PC-9 (cell line): ENCODE measurements at regions not wholly inside any gene's neighbourhood (a gene's known extent, or its start where the extent isn't known, plus 50 kb on each side); places are given as distances from the start of the nearest gene placed in this dataset.
"Not testable (repeated sequence)": the region's sequence is repeated elsewhere in the genome, so short reads cannot be mapped to it uniquely, and the experiment has no call there.

Experiments used
- BruUV-seq: library from RNA; stranded (reverse); fragments of 400-500 nt; replicated peaks from 2 replicates; lab custom pipeline; 2021; lab: Mats Ljungman, UMichigan
- CTCF ChIA-PET: fragments of 300-600 bp; sonication (Branson Sonifier 250); formaldehyde crosslinking; loops from one replicate; lab custom pipeline; 2022; ENCODE audit warnings: antibody characterized with exemption; lab: Charles Lee
- POLR2A ChIA-PET: fragments of 300-600 bp; sonication (Branson Sonifier 250); formaldehyde crosslinking; loops from one replicate; lab custom pipeline; 2022; ENCODE audit warnings: antibody characterized with exemption; ENCODE audit not compliant: unreplicated experiment; lab: Charles Lee
- DNase-seq, 2 experiments: peaks; one replicate each; pipeline versions ENCODE4 v3.0.0 to v3.0.0-alpha.2; 2015 to 2022; ENCODE audit warnings: mixed read lengths in 1 of 2
- H2AFZ ChIP-seq: fragments of 200-600 bp; sonication (generic); 2 replicates; pipeline ENCODE4 v1.8.1; 2017; ENCODE audit warnings: antibody characterized with exemption
- H3F3A ChIP-seq: fragments of 200-600 bp; sonication (generic); 2 replicates; pipeline ENCODE4 v1.8.1; 2017; ENCODE audit warnings: antibody characterized with exemption, mild to moderate bottlenecking, low read depth; ENCODE audit not compliant: insufficient read depth
- H3K27ac ChIP-seq: fragments of 200-600 bp; sonication (generic); 2 replicates; pipeline ENCODE4 v1.6.1; 2016; ENCODE audit warnings: mixed run types
- H3K27me3 ChIP-seq: fragments of 200-600 bp; sonication (generic); 2 replicates; pipeline ENCODE4 v1.6.1; 2016; ENCODE audit warnings: low read depth, mixed run types; ENCODE audit not compliant: insufficient read depth
- H3K36me3 ChIP-seq: fragments of 200-600 bp; sonication (generic); 2 replicates; pipeline ENCODE4 v1.6.1; 2016; ENCODE audit warnings: low read depth, mixed run types
- H3K4me1 ChIP-seq: fragments of 200-600 bp; sonication (generic); replicated peaks from 2 replicates; pipeline ENCODE4 v1.6.1; 2016; ENCODE audit warnings: mixed run types; ENCODE audit not compliant: insufficient read depth
- H3K4me2 ChIP-seq: fragments of 200-600 bp; sonication (generic); 2 replicates; pipeline ENCODE4 v1.6.1; 2017; ENCODE audit warnings: mixed run types
- H3K4me3 ChIP-seq: fragments of 200-600 bp; sonication (generic); 2 replicates; pipeline ENCODE4 v1.6.1; 2016; ENCODE audit warnings: mixed run types
- H3K79me2 ChIP-seq: fragments of 200-600 bp; sonication (generic); 2 replicates; pipeline ENCODE4 v1.6.1; 2017; ENCODE audit warnings: low read depth, mixed run types
- H3K9me2 ChIP-seq: fragments of 200-600 bp; sonication (generic); 2 replicates; pipeline ENCODE4 v1.8.1; 2017; ENCODE audit warnings: mild to moderate bottlenecking; ENCODE audit not compliant: insufficient read depth
- H3K9me3 ChIP-seq: fragments of 200-600 bp; sonication (generic); 2 replicates; pipeline ENCODE4 v1.8.1; 2016; ENCODE audit warnings: low read depth; ENCODE audit not compliant: insufficient read depth
- H4K20me1 ChIP-seq: fragments of 200-600 bp; sonication (generic); 2 replicates; pipeline ENCODE4 v1.8.1; 2017; ENCODE audit not compliant: insufficient read depth
- CTCF ChIP-seq: fragments of 200-600 bp; sonication (generic); conservative IDR thresholded peaks from 2 replicates; pipeline ENCODE4 v1.6.1; 2017; ENCODE audit warnings: mixed run types, antibody characterized with exemption, mild to moderate bottlenecking, moderate library complexity
- EZH2 ChIP-seq: fragments of 200-600 bp; sonication (generic); IDR thresholded peaks from 2 replicates; pipeline ENCODE4 v1.8.0; 2017; ENCODE audit warnings: antibody characterized with exemption, low read depth
- intact Hi-C: fragments of 100-400 bp; cut with micrococcal nuclease; formaldehyde crosslinking; loops from one replicate; pipeline ENCODE4 v1.10.0; 2022; ENCODE audit not compliant: unreplicated experiment

GRCh38 chr2:139550341-139550740, 770.2 kb upstream of the NXPH2 start:
- no peaks in the 10 kb centered on the region for H3K27me3 ChIP-seq
- no peak overlapping the region for H2AFZ ChIP-seq
- H4K20me1 ChIP-seq = no peaks in the 10 kb centered on the region
- CTCF ChIA-PET = no interaction called here
- H3K9me3 ChIP-seq = no peaks in the 10 kb centered on the region
- no peak for DNase-seq
- H3K36me3 ChIP-seq = no peaks in the 10 kb centered on the region
- no peak overlapping the region for H3K27ac ChIP-seq
- no TSS peak for BruUV-seq
- intact Hi-C loops = no loop called here
- H3K4me1 ChIP-seq = no peaks in the 10 kb centered on the region
- no peaks in the 10 kb centered on the region for H3F3A ChIP-seq
- POLR2A ChIA-PET = no interaction called here
- no peak overlapping the region for H3K4me2 ChIP-seq
- H3K79me2 ChIP-seq = no peaks in the 10 kb centered on the region
- H3K9me2 ChIP-seq = no peaks in the 10 kb centered on the region; the same call in 1 of the 2 replicates
- no peak overlapping the region for H3K4me3 ChIP-seq
- TF ChIP-seq CTCF (no peak), EZH2 (no peak)

- H4K20me1 ChIP-seq = no peaks in the 10 kb centered on the region
Measured at GRCh38 chr2:139544186-139544851, 764.1 kb upstream of the NXPH2 start.

GRCh38 chr2:139538332-139539020, 758.3 kb upstream of the NXPH2 start:
- POLR2A ChIA-PET, H4K20me1 ChIP-seq, H3K9me2 ChIP-seq, H3F3A ChIP-seq, H3K36me3 ChIP-seq, H3K9me3 ChIP-seq, BruUV-seq, H3K4me1 ChIP-seq, H3K27ac ChIP-seq, CTCF ChIA-PET, H3K79me2 ChIP-seq, H3K27me3 ChIP-seq: not testable (repeated sequence)
- Histone ChIP-seq H3K4me3 (peak overlapping the region; percentile 52; the same call in 1 of the 2 replicates), H2AFZ (peak overlapping the region; percentile 91), H3K4me2 (peak overlapping the region; percentile 74)
- intact Hi-C loops = loop anchor here (2.0 kb wide), 1 partner anchor 34 kb away; no protein-coding TSS in a partner anchor
- peak in 1 of 2 experiments; percentile 54 for DNase-seq

More at GRCh38 chr2:139544186-139544851, 764.1 kb upstream of the NXPH2 start:
- intact Hi-C loops = no loop called here
- Histone ChIP-seq H3K79me2 (no peaks in the 10 kb centered on the region), H3K36me3 (no peaks in the 10 kb centered on the region), H3K27ac (no peak overlapping the region), H3K4me1 (no peaks in the 10 kb centered on the region), H3K9me3 (no peaks in the 10 kb centered on the region), H3K9me2 (no peaks in the 10 kb centered on the region; the same call in 1 of the 2 replicates), H3K4me2 (no peak overlapping the region), H2AFZ (no peak overlapping the region), H3K27me3 (no peaks in the 10 kb centered on the region), H3F3A (no peaks in the 10 kb centered on the region), H3K4me3 (no peak overlapping the region)
- ChIA-PET CTCF (no interaction called here), POLR2A (no interaction called here)
- no peak for TF ChIP-seq CTCF
- TF ChIP-seq EZH2 = no peak
- DNase-seq = no peak
- BruUV-seq = no TSS peak
